MCF 10A (cell line): ENCODE measurements at regions not wholly inside any gene's neighbourhood (a gene's known extent, or its start where the extent isn't known, plus 50 kb on each side); places are given as distances from the start of the nearest gene placed in this dataset.

Experiments
- BruUV-seq: library from RNA; stranded (reverse); fragments of 400-500 nt; replicated peaks from 2 replicates; lab custom pipeline; 2021; lab: Mats Ljungman, UMichigan
- CTCF ChIA-PET: fragments of 300-600 bp; sonication (Branson Sonifier 250); formaldehyde crosslinking; extraction: SDS; loops from one replicate; lab custom pipeline; 2021; ENCODE audit warnings: antibody characterized with exemption, inconsistent platforms; lab: Yijun Ruan, JAX
- POLR2A ChIA-PET: fragments of 300-600, 350-650 bp; sonication (Branson Sonifier 250); formaldehyde crosslinking; extraction: SDS; loops from one replicate; lab custom pipeline; 2020; ENCODE audit warnings: antibody characterized with exemption, inconsistent platforms; lab: Yijun Ruan, JAX
- DNase-seq: peaks from one replicate; pipeline ENCODE4 v3.0.0-alpha.2; 2018; ENCODE audit not compliant: unreplicated experiment
- H3K27ac Mint-ChIP-seq: one replicate; pipeline ENCODE4 v1.8.0; 2022; ENCODE audit warnings: mild to moderate bottlenecking, low read depth, mixed read lengths; ENCODE audit not compliant: unreplicated experiment
- H3K27me3 Mint-ChIP-seq: one replicate; pipeline ENCODE4 v1.8.0; 2022; ENCODE audit warnings: mixed read lengths; ENCODE audit not compliant: insufficient read depth, unreplicated experiment
- H3K36me3 Mint-ChIP-seq: one replicate; pipeline ENCODE4 v1.8.0; 2022; ENCODE audit warnings: mild to moderate bottlenecking, moderate library complexity, mixed read lengths; ENCODE audit not compliant: insufficient read depth, unreplicated experiment
- H3K4me1 Mint-ChIP-seq: one replicate; pipeline ENCODE4 v1.8.0; 2022; ENCODE audit warnings: mixed read lengths; ENCODE audit not compliant: insufficient read depth, unreplicated experiment
- H3K4me3 Mint-ChIP-seq: one replicate; pipeline ENCODE4 v1.8.0; 2022; ENCODE audit warnings: mild to moderate bottlenecking, moderate library complexity, mixed read lengths; ENCODE audit not compliant: unreplicated experiment
- H3K9me3 Mint-ChIP-seq: one replicate; pipeline ENCODE4 v1.8.0; 2022; ENCODE audit warnings: mixed read lengths; ENCODE audit not compliant: unreplicated experiment
- intact Hi-C: fragments of 100-400 bp; cut with micrococcal nuclease; formaldehyde crosslinking; loops from 2 replicates; pipeline ENCODE4 v1.14.1; 2022
- TF ChIP-seq, protein P1 (sequence below): fragments of 200-600 bp; IDR thresholded peaks from one replicate; pipeline ENCODE4 v1.8.0; 2022; ENCODE audit warnings: antibody characterized with exemption, mild to moderate bottlenecking; ENCODE audit not compliant: unreplicated experiment

DNA sequence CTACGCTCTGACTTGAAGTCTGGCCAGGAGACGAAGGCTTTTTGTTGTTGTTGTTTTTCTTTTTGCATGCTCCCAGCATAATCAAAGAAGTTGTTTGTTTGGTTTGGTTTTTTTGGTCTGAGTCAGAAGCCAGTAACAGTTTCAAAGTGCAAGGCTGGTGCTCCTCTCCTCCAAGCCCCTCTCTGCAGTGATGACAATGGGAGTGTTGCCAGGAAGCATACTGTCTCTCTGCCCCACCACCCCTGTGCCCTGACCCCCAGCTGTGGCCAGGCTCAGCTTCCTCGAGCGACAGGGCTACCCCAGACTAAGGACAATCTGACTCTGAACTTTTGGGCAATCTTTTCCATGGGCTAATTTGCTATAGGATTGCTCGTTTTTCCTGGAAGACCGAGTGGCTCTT is 173.8 kb upstream of the PITX1 start:
- BruUV-seq = no TSS peak
- Mint-ChIP-seq H3K27me3 (no peaks in the 10 kb centered on the region), H3K4me1 (peaks cover 14% of the 10 kb centered on the region), H3K9me3 (peaks cover 19% of the 10 kb centered on the region), H3K27ac (no peak overlapping the region), H3K4me3 (no peak overlapping the region), H3K36me3 (no peaks in the 10 kb centered on the region)
- ChIA-PET CTCF (interaction anchor here (0.6 to 1.7 kb wide), 3 partner anchors 14 to 245 kb away, joined by 3 to 4 read pairs (median 3); no protein-coding TSS in a partner anchor), POLR2A (no interaction called here)
- TF ChIP-seq, protein P1, sequence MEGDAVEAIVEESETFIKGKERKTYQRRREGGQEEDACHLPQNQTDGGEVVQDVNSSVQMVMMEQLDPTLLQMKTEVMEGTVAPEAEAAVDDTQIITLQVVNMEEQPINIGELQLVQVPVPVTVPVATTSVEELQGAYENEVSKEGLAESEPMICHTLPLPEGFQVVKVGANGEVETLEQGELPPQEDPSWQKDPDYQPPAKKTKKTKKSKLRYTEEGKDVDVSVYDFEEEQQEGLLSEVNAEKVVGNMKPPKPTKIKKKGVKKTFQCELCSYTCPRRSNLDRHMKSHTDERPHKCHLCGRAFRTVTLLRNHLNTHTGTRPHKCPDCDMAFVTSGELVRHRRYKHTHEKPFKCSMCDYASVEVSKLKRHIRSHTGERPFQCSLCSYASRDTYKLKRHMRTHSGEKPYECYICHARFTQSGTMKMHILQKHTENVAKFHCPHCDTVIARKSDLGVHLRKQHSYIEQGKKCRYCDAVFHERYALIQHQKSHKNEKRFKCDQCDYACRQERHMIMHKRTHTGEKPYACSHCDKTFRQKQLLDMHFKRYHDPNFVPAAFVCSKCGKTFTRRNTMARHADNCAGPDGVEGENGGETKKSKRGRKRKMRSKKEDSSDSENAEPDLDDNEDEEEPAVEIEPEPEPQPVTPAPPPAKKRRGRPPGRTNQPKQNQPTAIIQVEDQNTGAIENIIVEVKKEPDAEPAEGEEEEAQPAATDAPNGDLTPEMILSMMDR = no peak
- intact Hi-C loops = loop anchor here (1.0 to 10.0 kb wide), 4 partner anchors 124 to 633 kb away; partner anchors contain the start of gene PITX1
- DNase-seq = no peak

GRCh38 chr5:135206862-135207261 is 172.8 kb upstream of the PITX1 start:
- no peaks in the 10 kb centered on the region for H3K36me3 Mint-ChIP-seq
- H3K4me3 Mint-ChIP-seq = no peak overlapping the region
- H3K27ac Mint-ChIP-seq = no peak overlapping the region
- no peak for DNase-seq
- H3K9me3 Mint-ChIP-seq = peaks cover 29% of the 10 kb centered on the region
- TF ChIP-seq, protein P1 = no peak
- no TSS peak for BruUV-seq
- H3K4me1 Mint-ChIP-seq = peaks cover 14% of the 10 kb centered on the region
- intact Hi-C loops = loop anchor here (5.0 to 10.0 kb wide), 3 partner anchors 175 to 632 kb away; partner anchors contain the start of gene PITX1
- no peaks in the 10 kb centered on the region for H3K27me3 Mint-ChIP-seq
- POLR2A ChIA-PET = no interaction called here
- CTCF ChIA-PET = interaction anchor here (1.7 to 2.1 kb wide), 2 partner anchors 15 to 125 kb away, joined by 4 to 14 read pairs; no protein-coding TSS in a partner anchor

GRCh38 chr5:135205632-135206349 is 171.8 kb upstream of the PITX1 start:
- Mint-ChIP-seq H3K27ac (no peak overlapping the region), H3K4me3 (no peak overlapping the region), H3K4me1 (peaks cover 14% of the 10 kb centered on the region), H3K9me3 (peaks cover 29% of the 10 kb centered on the region), H3K27me3 (no peaks in the 10 kb centered on the region), H3K36me3 (no peaks in the 10 kb centered on the region)
- ChIA-PET POLR2A (interaction anchor here (0.7 kb wide), 1 partner anchor 178 kb away, joined by 3 read pairs; no protein-coding TSS in a partner anchor), CTCF (interaction anchor here (0.6 to 2.1 kb wide), 8 partner anchors 8 to 266 kb away, joined by 3 to 14 read pairs (median 4); no protein-coding TSS in a partner anchor)
- intact Hi-C loops = loop anchor here (5.0 to 10.0 kb wide), 3 partner anchors 173 to 631 kb away; partner anchors contain the start of gene PITX1
- no TSS peak for BruUV-seq
- TF ChIP-seq, protein P1 = no peak
- no peak for DNase-seq

GRCh38 chr5:135204151-135204600 is 170.1 kb upstream of the PITX1 start:
- DNase-seq = peak; percentile 54
- ChIA-PET POLR2A (no interaction called here), CTCF (interaction anchor here (0.6 to 2.0 kb wide), 4 partner anchors 9 to 299 kb away, joined by 3 to 8 read pairs (median 4); partner anchors contain the start of gene PCBD2)
- Mint-ChIP-seq H3K27me3 (no peaks in the 10 kb centered on the region), H3K36me3 (no peaks in the 10 kb centered on the region), H3K9me3 (peaks cover 29% of the 10 kb centered on the region), H3K4me1 (peaks cover 11% of the 10 kb centered on the region), H3K4me3 (no peak overlapping the region), H3K27ac (no peak overlapping the region)
- intact Hi-C loops = loop anchor here (10.0 kb wide), 1 partner anchor 629 kb away; no protein-coding TSS in a partner anchor
- no TSS peak for BruUV-seq
- TF ChIP-seq, protein P1 = peak; percentile 57
